CD4-positive, CD25-positive, alpha-beta regulatory T cell (primary cell): ENCODE measurements at regions not wholly inside any gene's neighbourhood (a gene's known extent, or its start where the extent isn't known, plus 50 kb on each side); places are given as distances from the start of the nearest gene placed in this dataset.

Source experiments
- ATAC-seq, 2 donors: fragments of 150-1000 bp; cut with Tn5 transposase; one replicate each; pipeline ENCODE4 v1.10.0; 2021; ENCODE audit warnings: low read depth in 2 of 2, moderate number of reproducible peaks in 2 of 2, moderate library complexity in 1 of 2
- DNase-seq, 3 donors: peaks; one replicate each; pipeline versions ENCODE4 v3.0.0 to v3.0.0-alpha.2; 2012 to 2022; ENCODE audit warnings: mixed read lengths in 1 of 3
- H3K27ac ChIP-seq: one replicate; pipeline ENCODE4 v1.7.0; 2013; ENCODE audit warnings: mild to moderate bottlenecking, low read length; ENCODE audit not compliant: insufficient read depth, poor library complexity, severe bottlenecking
- H3K27me3 ChIP-seq: one replicate; pipeline ENCODE4 v1.7.0; 2013; ENCODE audit warnings: low read length; ENCODE audit not compliant: control insufficient read depth, insufficient read depth
- H3K36me3 ChIP-seq: one replicate; pipeline ENCODE4 v1.7.0; 2013; ENCODE audit warnings: mild to moderate bottlenecking, low read length, moderate library complexity; ENCODE audit not compliant: control insufficient read depth, insufficient read depth
- H3K4me1 ChIP-seq: 2 replicates; pipeline ENCODE4 v1.7.0; 2013; ENCODE audit warnings: mild to moderate bottlenecking, low read length; ENCODE audit not compliant: insufficient read depth, control insufficient read depth, poor library complexity, severe bottlenecking
- H3K4me3 ChIP-seq: one replicate; pipeline ENCODE4 v1.7.0; 2013; ENCODE audit warnings: low read depth, mild to moderate bottlenecking, low read length, moderate library complexity
- H3K9me3 ChIP-seq, 2 experiments: 1 replicate in 1 of 2; 2 replicates in 1 of 2; pipeline ENCODE4 v1.7.0; 2013; ENCODE audit warnings: low read length in 2 of 2, mild to moderate bottlenecking in 1 of 2, moderate library complexity in 1 of 2; ENCODE audit not compliant: control insufficient read depth in 2 of 2
- H3K27ac Mint-ChIP-seq, 3 donors: one replicate each; pipeline ENCODE4 v1.8.0; 2020 to 2022; ENCODE audit warnings: mild to moderate bottlenecking in 3 of 3, mixed read lengths in 3 of 3, moderate library complexity in 2 of 3
- H3K27me3 Mint-ChIP-seq: one replicate; pipeline ENCODE4 v1.8.0; 2022; ENCODE audit warnings: mild to moderate bottlenecking, mixed read lengths
- H3K36me3 Mint-ChIP-seq: one replicate; pipeline ENCODE4 v1.8.0; 2020; ENCODE audit warnings: mixed read lengths
- H3K4me1 Mint-ChIP-seq, 4 donors: one replicate each; pipeline ENCODE4 v1.8.0; 2020 to 2022; ENCODE audit warnings: mixed read lengths in 4 of 4, mild to moderate bottlenecking in 1 of 4
- H3K4me3 Mint-ChIP-seq, 4 donors: one replicate each; pipeline ENCODE4 v1.8.0; 2020 to 2022; ENCODE audit warnings: mild to moderate bottlenecking in 4 of 4, mixed read lengths in 4 of 4, moderate library complexity in 3 of 4
- H3K9me3 Mint-ChIP-seq, 7 donors: one replicate each; pipeline ENCODE4 v1.8.0; 2020 to 2022; ENCODE audit warnings: mixed read lengths in 7 of 7, mild to moderate bottlenecking in 3 of 7, moderate library complexity in 2 of 7

- Histone ChIP-seq H3K4me1 (no peaks in the 10 kb centered on the region), H3K4me3 (no peak overlapping the region), H3K36me3 (no peaks in the 10 kb centered on the region), H3K9me3 (no peaks in the 10 kb centered on the region), H3K27me3 (no peaks in the 10 kb centered on the region), H3K27ac (no peak overlapping the region)
- Mint-ChIP-seq H3K27me3 (no peaks in the 10 kb centered on the region), H3K36me3 (no peaks in the 10 kb centered on the region), H3K9me3 (peaks cover 0 to 4% (median 0%) of the 10 kb centered on the region in 7 donors), H3K4me3 (no peak overlapping the region), H3K4me1 (no peaks in the 10 kb centered on the region), H3K27ac (no peak overlapping the region)
- no peak for DNase-seq
- ATAC-seq, result no peak
Observed at GRCh38 chr6:81694855-81695254, 57.6 kb downstream of the TENT5A start.

DNA sequence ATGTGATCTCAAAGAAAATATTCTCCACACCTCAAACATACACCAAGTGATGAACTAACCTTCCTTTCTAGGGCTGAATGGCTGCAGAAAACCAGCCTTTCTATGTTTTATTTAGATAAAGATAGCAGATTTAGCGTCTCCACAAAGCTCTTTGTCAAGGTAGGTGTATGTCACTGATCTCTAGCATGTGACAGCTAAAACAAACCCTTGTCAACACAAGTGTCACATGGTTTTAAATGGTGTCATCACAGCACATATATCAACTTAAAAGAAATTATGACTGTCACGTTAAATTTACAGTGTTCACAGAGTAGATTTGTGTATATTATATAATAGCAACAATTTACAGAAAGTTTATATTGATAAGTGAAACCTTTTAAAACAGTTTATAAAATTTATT, 58.3 kb downstream of the TENT5A start:
- Histone ChIP-seq H3K27ac (no peak overlapping the region), H3K4me1 (no peaks in the 10 kb centered on the region), H3K36me3 (no peaks in the 10 kb centered on the region), H3K27me3 (no peaks in the 10 kb centered on the region), H3K9me3 (no peaks in the 10 kb centered on the region), H3K4me3 (no peak overlapping the region)
- Mint-ChIP-seq H3K4me3 (no peak overlapping the region), H3K27me3 (no peaks in the 10 kb centered on the region), H3K9me3 (peaks cover 0 to 4% (median 0%) of the 10 kb centered on the region in 7 donors), H3K36me3 (no peaks in the 10 kb centered on the region), H3K4me1 (no peaks in the 10 kb centered on the region), H3K27ac (no peak overlapping the region)
- ATAC-seq, result no peak
- no peak for DNase-seq

DNA sequence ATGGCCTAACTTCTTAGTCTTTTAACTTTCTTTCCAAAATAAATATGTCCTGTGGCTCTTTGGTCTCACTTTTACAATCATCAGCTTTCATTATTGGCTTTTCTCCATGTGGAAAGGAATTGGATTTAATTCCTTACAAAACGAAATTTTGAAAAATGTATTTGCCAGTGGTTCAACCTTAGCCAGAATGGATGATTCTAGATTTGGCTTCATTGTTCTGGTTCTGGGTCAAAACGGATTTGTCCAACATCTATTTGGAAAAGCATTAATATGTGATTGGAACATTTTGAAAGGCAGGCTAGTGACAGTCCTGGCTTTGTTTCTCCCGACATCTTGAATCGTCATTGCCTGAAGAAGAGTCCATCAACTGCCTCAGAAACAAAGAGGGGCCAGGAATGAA, 59.2 kb downstream of the TENT5A start:
- DNase-seq (no peak), ATAC-seq (no peak)
- Histone ChIP-seq H3K9me3 (no peaks in the 10 kb centered on the region), H3K27me3 (no peaks in the 10 kb centered on the region), H3K36me3 (no peaks in the 10 kb centered on the region), H3K4me1 (no peaks in the 10 kb centered on the region), H3K4me3 (no peak overlapping the region), H3K27ac (no peak overlapping the region)
- peaks cover 0 to 4% (median 0%) of the 10 kb centered on the region in 7 donors for H3K9me3 Mint-ChIP-seq
- no peak overlapping the region for H3K27ac Mint-ChIP-seq
- no peaks in the 10 kb centered on the region for H3K27me3 Mint-ChIP-seq
- no peak overlapping the region for H3K4me3 Mint-ChIP-seq
- H3K36me3 Mint-ChIP-seq, result no peaks in the 10 kb centered on the region
- no peaks in the 10 kb centered on the region for H3K4me1 Mint-ChIP-seq

GRCh38 chr6:81690073-81690472, 62.4 kb downstream of the TENT5A start:
- H3K36me3 ChIP-seq, result no peaks in the 10 kb centered on the region
- H3K27me3 ChIP-seq, result no peaks in the 10 kb centered on the region
- Mint-ChIP-seq H3K4me1 (no peaks in the 10 kb centered on the region), H3K27ac (no peak overlapping the region), H3K4me3 (no peak overlapping the region), H3K9me3 (no peaks in the 10 kb centered on the region), H3K36me3 (no peaks in the 10 kb centered on the region), H3K27me3 (no peaks in the 10 kb centered on the region)
- ATAC-seq (no peak), DNase-seq (no peak)
- no peaks in the 10 kb centered on the region for H3K4me1 ChIP-seq
- H3K9me3 ChIP-seq, result no peaks in the 10 kb centered on the region
- no peak overlapping the region for H3K4me3 ChIP-seq
- H3K27ac ChIP-seq, result no peak overlapping the region

GRCh38 chr6:81689580-81689979, 62.9 kb downstream of the TENT5A start:
- Histone ChIP-seq H3K9me3 (no peaks in the 10 kb centered on the region), H3K27ac (no peak overlapping the region), H3K4me1 (no peaks in the 10 kb centered on the region), H3K36me3 (no peaks in the 10 kb centered on the region), H3K4me3 (no peak overlapping the region), H3K27me3 (no peaks in the 10 kb centered on the region)
- no peak overlapping the region for H3K27ac Mint-ChIP-seq
- H3K9me3 Mint-ChIP-seq, result no peaks in the 10 kb centered on the region
- H3K4me3 Mint-ChIP-seq, result no peak overlapping the region
- H3K36me3 Mint-ChIP-seq, result no peaks in the 10 kb centered on the region
- H3K4me1 Mint-ChIP-seq, result no peaks in the 10 kb centered on the region
- no peak for DNase-seq
- ATAC-seq, result no peak
- no peaks in the 10 kb centered on the region for H3K27me3 Mint-ChIP-seq

- H3K27me3 ChIP-seq, result no peaks in the 10 kb centered on the region
- H3K36me3 ChIP-seq, result no peaks in the 10 kb centered on the region
- Mint-ChIP-seq H3K36me3 (no peaks in the 10 kb centered on the region), H3K27me3 (no peaks in the 10 kb centered on the region), H3K4me3 (no peak overlapping the region), H3K27ac (no peak overlapping the region), H3K9me3 (peaks cover 0 to 1% (median 0%) of the 10 kb centered on the region in 7 donors), H3K4me1 (no peaks in the 10 kb centered on the region)
- H3K9me3 ChIP-seq, result no peaks in the 10 kb centered on the region
- H3K27ac ChIP-seq, result no peak overlapping the region
- no peak overlapping the region for H3K4me3 ChIP-seq
- H3K4me1 ChIP-seq, result no peaks in the 10 kb centered on the region
- DNase-seq (no peak), ATAC-seq (no peak)
Observed at GRCh38 chr6:81683912-81684311, 68.6 kb downstream of the TENT5A start.

GRCh38 chr6:81682858-81683620, 69.4 kb downstream of the TENT5A start:
- Mint-ChIP-seq H3K4me1 (no peaks in the 10 kb centered on the region), H3K4me3 (no peak overlapping the region), H3K27ac (no peak overlapping the region), H3K27me3 (no peaks in the 10 kb centered on the region), H3K36me3 (no peaks in the 10 kb centered on the region), H3K9me3 (peaks cover 0 to 1% (median 0%) of the 10 kb centered on the region in 7 donors)
- no peak for DNase-seq
- Histone ChIP-seq H3K4me3 (no peak overlapping the region), H3K4me1 (no peaks in the 10 kb centered on the region), H3K27me3 (no peaks in the 10 kb centered on the region), H3K36me3 (no peaks in the 10 kb centered on the region), H3K27ac (no peak overlapping the region), H3K9me3 (no peaks in the 10 kb centered on the region)
- ATAC-seq, result no peak

DNA sequence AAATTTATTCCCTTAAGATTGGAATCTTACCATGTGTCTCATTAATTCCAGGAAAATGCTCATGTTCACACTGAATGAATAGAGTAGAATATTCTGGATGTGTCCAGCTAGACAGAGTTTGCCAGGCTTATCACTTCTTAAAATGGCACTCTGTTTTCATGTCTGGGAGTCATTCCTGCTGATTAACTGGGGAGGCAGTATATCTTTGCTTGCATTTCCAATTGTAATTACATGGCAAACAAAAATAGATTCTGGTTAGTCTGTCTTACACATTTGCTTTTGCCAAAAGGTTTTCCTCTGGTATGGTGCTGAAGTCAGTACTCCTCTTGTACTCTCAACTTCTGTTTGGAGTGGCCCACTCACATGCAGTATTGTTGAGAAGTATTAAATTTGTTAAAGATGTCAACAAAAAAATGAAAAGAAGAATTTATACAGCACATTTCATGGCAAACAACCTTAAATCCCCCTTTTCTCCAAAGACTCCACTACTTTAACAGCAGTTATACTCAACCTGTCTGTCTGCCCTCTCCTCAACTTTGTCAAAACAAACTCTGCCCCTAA, 70.2 kb downstream of the TENT5A start:
- H3K4me1 Mint-ChIP-seq, result no peaks in the 10 kb centered on the region
- H3K27ac ChIP-seq, result no peak overlapping the region
- H3K27me3 Mint-ChIP-seq, result no peaks in the 10 kb centered on the region
- H3K27me3 ChIP-seq, result no peaks in the 10 kb centered on the region
- no peak for ATAC-seq
- H3K27ac Mint-ChIP-seq, result no peak overlapping the region
- no peak for DNase-seq
- H3K4me3 Mint-ChIP-seq, result no peak overlapping the region
- no peak overlapping the region for H3K4me3 ChIP-seq
- H3K9me3 Mint-ChIP-seq, result peaks cover 0 to 4% (median under 1%) of the 10 kb centered on the region in 7 donors
- no peaks in the 10 kb centered on the region for H3K36me3 Mint-ChIP-seq
- no peaks in the 10 kb centered on the region for H3K36me3 ChIP-seq
- H3K9me3 ChIP-seq, result no peaks in the 10 kb centered on the region
- H3K4me1 ChIP-seq, result no peaks in the 10 kb centered on the region
